SK-N-SH (cell line): ENCODE measurements at regions not wholly inside any gene's neighbourhood (a gene's known extent, or its start where the extent isn't known, plus 50 kb on each side); places are given as distances from the start of the nearest gene placed in this dataset.

Source experiments
- CTCF ChIA-PET: fragments of 300-600, 350-600 bp; formaldehyde crosslinking; extraction: SDS; loops from one replicate; lab custom pipeline; 2021; lab: Yijun Ruan, JAX
- POLR2A ChIA-PET: fragments of 350-600 bp; sonication (Branson Sonifier 250); formaldehyde crosslinking; extraction: SDS; loops from one replicate; lab custom pipeline; 2020; ENCODE audit warnings: antibody characterized with exemption, inconsistent platforms; lab: Yijun Ruan, JAX
- DNase-seq: peaks from one replicate; pipeline ENCODE4 v3.0.0; 2012
- H2AFZ ChIP-seq: fragments of 200-600 bp; sonication (generic); 2 replicates; pipeline ENCODE4 v1.8.1; 2016; ENCODE audit warnings: antibody characterized with exemption, mild to moderate bottlenecking, low read depth
- H3F3A ChIP-seq: fragments of 200-600 bp; sonication (generic); replicated peaks from 2 replicates; pipeline ENCODE3; 2016; ENCODE audit warnings: antibody characterized with exemption, mild to moderate bottlenecking; ENCODE audit not compliant: insufficient read depth
- H3K27ac ChIP-seq, 2 experiments: fragments of 200-500 bp in 1 of 2; fragments of 200-600 bp in 1 of 2; sonication (Bioruptor generic) in 1 of 2; sonication (generic), shearing (Covaris generic) in 1 of 2; 2 replicates each; pipeline versions ENCODE4 v1.5.1 to v1.6.1; 2014 to 2016; ENCODE audit warnings: low read depth in 2 of 2, inconsistent platforms in 1 of 2, low read length in 1 of 2, mild to moderate bottlenecking in 1 of 2, mixed read lengths in 1 of 2
- H3K27me3 ChIP-seq: fragments of 200-600 bp; sonication (generic), shearing (Covaris generic); 2 replicates; pipeline ENCODE4 v1.6.1; 2016; ENCODE audit warnings: mixed run types; ENCODE audit not compliant: insufficient read depth
- H3K36me3 ChIP-seq, 2 experiments: fragments of 200-500 bp in 1 of 2; fragments of 200-600 bp in 1 of 2; sonication (Bioruptor generic) in 1 of 2; sonication (generic) in 1 of 2; replicated peaks in 1 of 2; 2 replicates each; pipeline versions ENCODE3 to v1.5.1; 2014 to 2016; ENCODE audit warnings: low read length in 1 of 2, mild to moderate bottlenecking in 1 of 2; ENCODE audit not compliant: insufficient read depth in 2 of 2, control insufficient read depth in 1 of 2
- H3K4me1 ChIP-seq, 2 experiments: fragments of 200-500 bp in 1 of 2; fragments of 200-600 bp in 1 of 2; sonication (Bioruptor generic) in 1 of 2; sonication (generic), shearing (Covaris generic) in 1 of 2; 2 replicates each; pipeline versions ENCODE4 v1.5.1 to v1.6.1; 2014 to 2016; ENCODE audit warnings: low read depth in 1 of 2, low read length in 1 of 2, mixed run types in 1 of 2; ENCODE audit not compliant: insufficient read depth in 2 of 2, control insufficient read depth in 1 of 2
- H3K4me2 ChIP-seq: fragments of 200-600 bp; sonication (generic), shearing (Covaris generic); 2 replicates; pipeline ENCODE4 v1.6.1; 2017; ENCODE audit warnings: mixed run types
- H3K4me3 ChIP-seq, 2 experiments: fragments of 200-500 bp in 1 of 2; fragments of 200-600 bp in 1 of 2; sonication (Bioruptor generic) in 1 of 2; sonication (generic), shearing (Covaris generic) in 1 of 2; 2 replicates each; pipeline versions ENCODE4 v1.5.1 to v1.8.1; 2014 to 2016; ENCODE audit warnings: low read depth in 2 of 2, inconsistent platforms in 1 of 2, low read length in 1 of 2, mild to moderate bottlenecking in 1 of 2, mixed read lengths in 1 of 2, moderate library complexity in 1 of 2
- H3K79me2 ChIP-seq: fragments of 200-600 bp; sonication (generic); 2 replicates; pipeline ENCODE4 v1.8.1; 2017; ENCODE audit warnings: mild to moderate bottlenecking; ENCODE audit not compliant: insufficient read depth
- H3K9ac ChIP-seq: fragments of 200-600 bp; sonication (generic); 2 replicates; pipeline ENCODE4 v1.6.1; 2017; ENCODE audit warnings: mixed run types
- H3K9me2 ChIP-seq: fragments of 200-600 bp; sonication (generic); 2 replicates; pipeline ENCODE4 v1.6.1; 2017; ENCODE audit warnings: mixed run types
- H3K9me3 ChIP-seq: fragments of 200-600 bp; sonication (generic); 2 replicates; pipeline ENCODE4 v1.6.1; 2017; ENCODE audit warnings: mixed run types, mild to moderate bottlenecking, moderate library complexity
- H4K20me1 ChIP-seq: fragments of 200-600 bp; sonication (generic); 2 replicates; pipeline ENCODE4 v1.6.1; 2017; ENCODE audit warnings: mild to moderate bottlenecking, mixed run types; ENCODE audit not compliant: insufficient read depth
- CTCF ChIP-seq: fragments of 200-600 bp; sonication (generic); IDR thresholded peaks from 2 replicates; pipeline ENCODE4 v1.6.1; 2017; ENCODE audit warnings: antibody characterized with exemption, mild to moderate bottlenecking, moderate library complexity
- FOXJ3 ChIP-seq: sonication (generic); formaldehyde crosslinking; IDR thresholded peaks from 2 replicates; pipeline ENCODE4 v1.5.1; 2020; ENCODE audit warnings: mild to moderate bottlenecking, missing genetic modification reagents
- GABPA ChIP-seq: IDR thresholded peaks from 2 replicates; pipeline ENCODE4 v1.4.0; 2012; ENCODE audit warnings: low read depth, mild to moderate bottlenecking
- NRF1 ChIP-seq: IDR thresholded peaks from 2 replicates; pipeline ENCODE4 v1.6.1; 2012; ENCODE audit warnings: low read depth, mild to moderate bottlenecking, low read length
- RFX5 ChIP-seq: IDR thresholded peaks from 2 replicates; pipeline ENCODE4 v1.6.1; 2012; ENCODE audit warnings: mild to moderate bottlenecking, improper control_type of control experiment, low read length
- YY1 ChIP-seq: IDR thresholded peaks from 2 replicates; pipeline ENCODE4 v1.4.0; 2012; ENCODE audit warnings: low read depth, mild to moderate bottlenecking
- WGBS: methylation state at CpG from one replicate; pipeline ENCODE4 v1.1.6; 2017; ENCODE audit warnings: low lambda C conversion rate; 5-methylcytosine and 5-hydroxymethylcytosine counted together
- TF ChIP-seq, protein P1 (sequence below): IDR thresholded peaks from 2 replicates; pipeline ENCODE4; 2012
- TF ChIP-seq, protein P2 (sequence below): IDR thresholded peaks from 2 replicates; pipeline ENCODE4 v1.4.0; 2012; ENCODE audit warnings: low read depth, borderline replicate concordance

DNA sequence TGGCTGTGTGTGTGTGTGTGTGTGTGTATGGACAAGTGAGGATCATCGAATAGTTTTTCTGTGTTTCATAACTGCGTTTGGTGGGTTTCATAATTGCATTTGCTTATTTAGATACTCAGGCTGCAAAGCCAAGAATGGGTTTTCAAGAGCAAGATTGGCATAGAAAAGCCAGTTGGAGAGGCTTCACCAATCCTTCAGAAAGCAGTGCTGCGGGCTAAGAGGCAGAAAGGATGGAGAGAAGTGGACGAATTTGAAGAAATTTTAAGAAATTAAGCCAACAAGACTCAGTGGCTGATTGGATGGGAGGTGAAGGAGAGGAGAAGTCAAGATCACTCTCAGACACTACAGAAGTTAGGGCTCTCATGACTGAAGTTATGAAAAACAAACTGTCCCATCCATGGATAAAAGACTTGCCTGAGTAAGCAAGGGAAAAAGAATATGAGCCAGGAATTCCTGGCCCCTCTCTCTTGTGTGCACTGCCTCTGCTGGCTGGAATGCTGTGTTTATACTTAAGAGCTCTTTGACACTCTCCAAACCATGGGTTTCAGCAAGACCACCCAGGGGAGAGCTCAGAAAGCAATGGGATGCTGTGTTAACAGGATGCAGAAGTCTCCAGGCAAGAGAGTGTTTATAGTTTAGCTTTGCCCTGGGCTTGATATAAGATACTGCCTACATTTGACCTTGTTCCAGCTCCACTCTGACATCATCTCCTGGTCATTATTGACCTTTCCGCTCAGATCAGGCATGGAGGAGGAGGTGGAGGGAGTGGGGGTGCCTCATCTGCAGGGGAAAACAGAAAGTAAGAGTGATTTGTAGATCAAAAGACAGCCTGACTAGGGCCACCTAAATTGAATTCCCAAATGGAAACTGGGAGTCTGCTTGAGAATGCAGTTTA is 232.0 kb upstream of the PLXNA2 start (continued):
- TF ChIP-seq CTCF = peak; percentile 63
- TF ChIP-seq, protein P1, sequence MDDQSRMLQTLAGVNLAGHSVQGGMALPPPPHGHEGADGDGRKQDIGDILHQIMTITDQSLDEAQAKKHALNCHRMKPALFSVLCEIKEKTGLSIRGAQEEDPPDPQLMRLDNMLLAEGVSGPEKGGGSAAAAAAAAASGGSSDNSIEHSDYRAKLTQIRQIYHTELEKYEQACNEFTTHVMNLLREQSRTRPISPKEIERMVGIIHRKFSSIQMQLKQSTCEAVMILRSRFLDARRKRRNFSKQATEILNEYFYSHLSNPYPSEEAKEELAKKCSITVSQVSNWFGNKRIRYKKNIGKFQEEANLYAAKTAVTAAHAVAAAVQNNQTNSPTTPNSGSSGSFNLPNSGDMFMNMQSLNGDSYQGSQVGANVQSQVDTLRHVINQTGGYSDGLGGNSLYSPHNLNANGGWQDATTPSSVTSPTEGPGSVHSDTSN = no peak
- TF ChIP-seq RFX5 = no peak
- no peak for TF ChIP-seq NRF1
- TF ChIP-seq, protein P2, sequence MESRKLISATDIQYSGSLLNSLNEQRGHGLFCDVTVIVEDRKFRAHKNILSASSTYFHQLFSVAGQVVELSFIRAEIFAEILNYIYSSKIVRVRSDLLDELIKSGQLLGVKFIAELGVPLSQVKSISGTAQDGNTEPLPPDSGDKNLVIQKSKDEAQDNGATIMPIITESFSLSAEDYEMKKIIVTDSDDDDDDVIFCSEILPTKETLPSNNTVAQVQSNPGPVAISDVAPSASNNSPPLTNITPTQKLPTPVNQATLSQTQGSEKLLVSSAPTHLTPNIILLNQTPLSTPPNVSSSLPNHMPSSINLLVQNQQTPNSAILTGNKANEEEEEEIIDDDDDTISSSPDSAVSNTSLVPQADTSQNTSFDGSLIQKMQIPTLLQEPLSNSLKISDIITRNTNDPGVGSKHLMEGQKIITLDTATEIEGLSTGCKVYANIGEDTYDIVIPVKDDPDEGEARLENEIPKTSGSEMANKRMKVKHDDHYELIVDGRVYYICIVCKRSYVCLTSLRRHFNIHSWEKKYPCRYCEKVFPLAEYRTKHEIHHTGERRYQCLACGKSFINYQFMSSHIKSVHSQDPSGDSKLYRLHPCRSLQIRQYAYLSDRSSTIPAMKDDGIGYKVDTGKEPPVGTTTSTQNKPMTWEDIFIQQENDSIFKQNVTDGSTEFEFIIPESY = no peak
- TF ChIP-seq, all 33 proteins: peak for 9

- no peaks in the 10 kb centered on the region for H3F3A ChIP-seq
- no peak for DNase-seq
- TF ChIP-seq YY1 (no peak), FOXJ3 (CRISPR knock-in tag) (peak; percentile 4; the same call in 1 of the 2 replicates), GABPA (no peak)
- TF ChIP-seq, protein P1 = 0 out of 2 replicates have a peak, but pooled peaks have one; percentile 31
- POLR2A ChIA-PET = no interaction called here
- H4K20me1 ChIP-seq = no peaks in the 10 kb centered on the region
- H3K27ac ChIP-seq = peak overlapping the region in 1 of 2 experiments; percentile 91; a peak in 2 of 4 replicates
- peaks cover 12 to 28% of the 10 kb centered on the region in 2 experiments; a peak in 2 of 4 replicates for H3K4me1 ChIP-seq
- no peaks in the 10 kb centered on the region for H3K9me2 ChIP-seq
- CTCF ChIA-PET = interaction anchor here (0.7 to 2.1 kb wide), 17 partner anchors 8 to 232 kb away, joined by 3 to 9 read pairs (median 4); no protein-coding TSS in a partner anchor
- H3K9me3 ChIP-seq = no peaks in the 10 kb centered on the region
- H3K9ac ChIP-seq = no peak overlapping the region
- H3K79me2 ChIP-seq = no peaks in the 10 kb centered on the region
- peak overlapping the region; percentile 13; the same call in 1 of the 2 replicates for H3K4me2 ChIP-seq
- H2AFZ ChIP-seq = no peak overlapping the region
- no peaks in the 10 kb centered on the region for H3K27me3 ChIP-seq
- WGBS = 76% methylated on average over 2 of the region's 2 CpGs
- no peaks in the 10 kb centered on the region for H3K36me3 ChIP-seq
- H3K4me3 ChIP-seq = no peak overlapping the region
Observed at GRCh38 chr1:208476846-208477170, 232.6 kb upstream of the PLXNA2 start.
